Neural cell (in vitro differentiated cells): ENCODE measurements at regions not wholly inside any gene's neighbourhood (a gene's known extent, or its start where the extent isn't known, plus 50 kb on each side); places are given as distances from the start of the nearest gene placed in this dataset.

Experiments
- H2AFZ ChIP-seq: fragments of 200-600, 300-800 bp; sonication (generic), shearing (Covaris generic); 2 replicates; pipeline ENCODE4 v1.6.0; 2014; ENCODE audit warnings: low read depth, mild to moderate bottlenecking, antibody characterized with exemption, low read length, moderate library complexity
- H3F3A ChIP-seq: fragments of 200-600 bp; shearing (Covaris generic); 2 replicates; pipeline ENCODE4 v1.6.1; 2016; ENCODE audit warnings: mild to moderate bottlenecking, moderate library complexity, mixed read lengths, antibody characterized with exemption, low read length; ENCODE audit not compliant: insufficient read depth, poor library complexity, severe bottlenecking
- H3K27ac ChIP-seq: fragments of 200-600, 300-800 bp; sonication (generic), shearing (Covaris generic); 2 replicates; pipeline ENCODE4 v1.5.1; 2014; ENCODE audit warnings: mild to moderate bottlenecking, low read length, moderate library complexity
- H3K27me3 ChIP-seq: fragments of 300-800, 200-600 bp; sonication (generic), shearing (Covaris generic); 2 replicates; pipeline ENCODE4 v1.6.0; 2014; ENCODE audit warnings: mild to moderate bottlenecking, low read depth, low read length, moderate library complexity; ENCODE audit not compliant: insufficient read depth
- H3K36me3 ChIP-seq: fragments of 300-800, 200-600 bp; sonication (generic), shearing (Covaris generic); 2 replicates; pipeline ENCODE4 v1.5.1; 2014; ENCODE audit warnings: mild to moderate bottlenecking, antibody characterized with exemption, low read length, moderate library complexity; ENCODE audit not compliant: insufficient read depth
- H3K4me2 ChIP-seq: fragments of 300-800, 200-600 bp; sonication (generic), shearing (Covaris generic); 2 replicates; pipeline ENCODE4 v1.6.0; 2014; ENCODE audit warnings: mild to moderate bottlenecking, low read length
- H3K4me3 ChIP-seq: fragments of 300-800, 200-600 bp; sonication (generic), shearing (Covaris generic); 2 replicates; pipeline ENCODE4 v1.5.1; 2014; ENCODE audit warnings: mild to moderate bottlenecking, low read length, moderate library complexity
- H3K79me2 ChIP-seq: fragments of 200-600 bp; shearing (Covaris generic); replicated peaks from 2 replicates; pipeline ENCODE4 v1.6.0; 2014; ENCODE audit warnings: mild to moderate bottlenecking, low read length, moderate library complexity; ENCODE audit not compliant: insufficient read depth
- H3K9ac ChIP-seq: fragments of 300-800, 200-600 bp; sonication (generic), shearing (Covaris generic); 2 replicates; pipeline ENCODE4 v1.6.1; 2016; ENCODE audit warnings: mild to moderate bottlenecking, low read length, mixed read lengths
- H3K9me2 ChIP-seq: fragments of 200-600 bp; shearing (Covaris generic); 2 replicates; pipeline ENCODE4 v1.6.1; 2016; ENCODE audit warnings: mild to moderate bottlenecking, low read length, mixed read lengths; ENCODE audit not compliant: insufficient read depth
- H3K9me3 ChIP-seq: fragments of 200-600, 300-800 bp; sonication (generic), shearing (Covaris generic); 2 replicates; pipeline ENCODE4 v1.6.1; 2016; ENCODE audit warnings: mild to moderate bottlenecking, mixed run types, low read length, moderate library complexity, mixed read lengths
- H4K20me1 ChIP-seq: fragments of 200-600 bp; shearing (Covaris generic); 2 replicates; pipeline ENCODE4 v1.6.1; 2016; ENCODE audit warnings: mild to moderate bottlenecking, mixed run types; ENCODE audit not compliant: insufficient read depth
- CTCF ChIP-seq: fragments of 450-650 bp; IDR thresholded peaks from 2 replicates; pipeline ENCODE4 v1.5.1; 2014; ENCODE audit warnings: antibody characterized with exemption, mild to moderate bottlenecking, moderate library complexity; ENCODE audit not compliant: poor library complexity, severe bottlenecking
- EP300 ChIP-seq: fragments of 450-650 bp; conservative IDR thresholded peaks from 2 replicates; pipeline ENCODE4 v1.6.1; 2014; ENCODE audit warnings: antibody characterized with exemption, mild to moderate bottlenecking, moderate library complexity; ENCODE audit not compliant: poor library complexity, severe bottlenecking
- EZH2 ChIP-seq: fragments of 200-600, 300-800 bp; shearing (Covaris generic), sonication (generic); IDR thresholded peaks from 2 replicates; pipeline ENCODE4 v1.6.1; 2014; ENCODE audit warnings: antibody characterized with exemption, low read length, borderline replicate concordance, mild to moderate bottlenecking; ENCODE audit not compliant: insufficient read depth, poor library complexity, severe bottlenecking
- MXI1 ChIP-seq: fragments of 450-650 bp; conservative IDR thresholded peaks from 2 replicates; pipeline ENCODE4 v1.6.1; 2014; ENCODE audit warnings: antibody characterized with exemption, mild to moderate bottlenecking; ENCODE audit not compliant: poor library complexity, severe bottlenecking
- POLR2AphosphoS5 ChIP-seq: IDR thresholded peaks from 2 replicates; pipeline ENCODE4 v1.6.1; 2012
- RAD21 ChIP-seq: fragments of 450-650 bp; conservative IDR thresholded peaks from 2 replicates; pipeline ENCODE4 v1.6.1; 2014; ENCODE audit warnings: antibody characterized with exemption, mild to moderate bottlenecking, moderate library complexity
- REST ChIP-seq: IDR thresholded peaks from 2 replicates; pipeline ENCODE4 v1.6.1; 2012; ENCODE audit warnings: borderline replicate concordance
- SMC3 ChIP-seq: fragments of 450-650 bp; conservative IDR thresholded peaks from 2 replicates; pipeline ENCODE4 v1.6.1; 2014; ENCODE audit warnings: antibody characterized with exemption, mild to moderate bottlenecking, moderate library complexity; ENCODE audit not compliant: poor library complexity
- TAF1 ChIP-seq: IDR thresholded peaks from 2 replicates; pipeline ENCODE4 v1.6.1; 2012; ENCODE audit warnings: low read depth

GRCh38 chr10:62707810-62708209 lies 96.7 kb upstream of the ADO start:
- Histone ChIP-seq H3K27ac (no peak overlapping the region), H2AFZ (no peak overlapping the region), H3K36me3 (no peaks in the 10 kb centered on the region), H3K27me3 (no peaks in the 10 kb centered on the region), H3K79me2 (no peaks in the 10 kb centered on the region), H3F3A (no peaks in the 10 kb centered on the region), H3K9me2 (no peaks in the 10 kb centered on the region), H3K9ac (no peak overlapping the region), H3K4me3 (no peak overlapping the region), H3K4me2 (no peak overlapping the region), H4K20me1 (no peaks in the 10 kb centered on the region), H3K9me3 (no peaks in the 10 kb centered on the region)
- TF ChIP-seq EZH2 (no peak), EP300 (no peak), CTCF (no peak), RAD21 (no peak)

GRCh38 chr10:62708569-62708968 lies 96.0 kb upstream of the ADO start:
- H3K79me2 ChIP-seq: no peaks in the 10 kb centered on the region
- no peak overlapping the region for H2AFZ ChIP-seq
- TF ChIP-seq MXI1 (no peak), EZH2 (no peak), RAD21 (no peak), TAF1 (no peak), POLR2AphosphoS5 (no peak), SMC3 (no peak), EP300 (no peak), CTCF (no peak), REST (no peak)
- no peaks in the 10 kb centered on the region for H3F3A ChIP-seq
- H3K36me3 ChIP-seq: no peaks in the 10 kb centered on the region
- no peak overlapping the region for H3K4me3 ChIP-seq
- H3K27me3 ChIP-seq: no peaks in the 10 kb centered on the region
- H3K27ac ChIP-seq: no peak overlapping the region
- no peak overlapping the region for H3K9ac ChIP-seq
- H4K20me1 ChIP-seq: no peaks in the 10 kb centered on the region
- H3K9me2 ChIP-seq: no peaks in the 10 kb centered on the region
- no peaks in the 10 kb centered on the region for H3K9me3 ChIP-seq
- no peak overlapping the region for H3K4me2 ChIP-seq
